NCI-H1694 (cell line): ENCODE measurements at regions not wholly inside any gene's neighbourhood (a gene's known extent, or its start where the extent isn't known, plus 50 kb on each side); places are given as distances from the start of the nearest gene placed in this dataset.

Source experiments
- DNase-seq: peaks from one replicate; lab custom pipeline; 2025; lab: John Stamatoyannopoulos, UW

DNA sequence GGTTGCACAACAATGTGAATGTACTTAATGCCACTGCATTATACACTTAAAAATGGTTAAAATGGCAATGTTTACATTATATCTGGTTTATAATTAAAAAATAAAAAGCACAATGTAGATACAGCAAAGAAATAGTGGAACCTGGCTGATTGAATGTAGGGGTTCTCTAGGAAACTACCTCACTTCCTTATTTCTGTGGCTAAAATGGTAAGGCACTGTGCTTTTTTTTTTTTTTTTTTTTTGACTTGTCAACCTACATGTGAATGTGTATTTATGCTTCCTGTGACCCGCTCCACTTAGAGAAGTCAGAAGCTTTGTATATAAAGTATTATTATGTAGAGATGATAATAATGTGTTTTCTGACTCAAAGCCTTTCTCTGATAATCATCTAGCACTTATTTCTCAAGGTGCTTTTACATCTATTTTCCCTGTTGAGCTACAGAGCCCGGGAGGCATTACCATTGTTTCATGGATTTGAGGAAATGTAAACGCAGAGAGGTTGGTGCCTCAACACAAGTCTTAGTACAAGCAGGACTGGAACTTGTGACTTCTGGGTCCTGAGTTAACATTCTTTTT is 55.0 kb downstream of the SOX4 start:
- no peak for DNase-seq

GRCh38 chr6:21653323-21653722 is 59.8 kb downstream of the SOX4 start:
- DNase-seq, result no peak

- no peak for DNase-seq
Measured at GRCh38 chr6:21653905-21654304, 60.4 kb downstream of the SOX4 start.

GRCh38 chr6:21654361-21654760 is 60.8 kb downstream of the SOX4 start:
- no peak for DNase-seq

GRCh38 chr6:21663966-21664313 is 70.4 kb downstream of the SOX4 start:
- DNase-seq, result no peak

DNA sequence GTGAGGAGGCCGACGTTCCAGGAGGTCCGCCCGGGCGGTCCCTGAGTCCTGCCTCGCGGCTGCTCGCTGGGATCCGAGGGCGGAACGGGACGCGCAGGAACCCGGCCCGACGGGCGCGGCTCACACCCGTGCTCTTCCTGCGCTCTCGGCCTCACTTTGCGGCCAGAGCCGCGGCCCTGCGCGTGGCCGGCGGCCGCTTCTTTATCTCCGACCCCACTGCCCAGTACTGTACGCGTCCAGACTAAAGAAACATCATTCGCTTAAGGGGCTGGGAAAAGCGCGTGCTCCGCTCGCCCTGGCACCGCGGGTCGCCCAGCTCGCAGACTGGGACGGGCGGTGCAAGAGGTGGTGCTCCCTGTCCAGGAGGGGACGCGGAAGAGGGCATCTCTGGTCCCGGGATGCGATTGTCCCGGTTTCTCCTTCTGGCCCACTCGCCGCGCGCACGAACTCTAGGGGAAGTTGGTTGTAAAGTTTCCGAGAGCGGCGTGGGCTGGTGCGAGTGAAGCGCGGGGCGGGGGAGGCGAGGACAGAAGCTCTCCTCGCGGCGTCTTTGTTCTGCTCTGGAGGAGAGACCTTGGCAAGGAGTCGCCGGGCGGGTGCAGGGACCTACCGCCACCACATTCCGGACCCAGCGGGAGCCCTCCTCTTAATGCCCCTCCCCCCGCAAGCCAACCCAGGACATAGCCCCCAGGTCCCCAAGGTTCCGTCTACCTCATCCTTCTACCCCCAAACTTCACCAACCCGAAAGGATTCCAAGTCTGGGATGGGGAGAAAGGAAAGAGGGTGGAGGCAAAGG is 71.0 kb downstream of the SOX4 start:
- no peak for DNase-seq

- DNase-seq, result no peak
Measured at GRCh38 chr6:21665110-21665391, 71.5 kb downstream of the SOX4 start.

DNA sequence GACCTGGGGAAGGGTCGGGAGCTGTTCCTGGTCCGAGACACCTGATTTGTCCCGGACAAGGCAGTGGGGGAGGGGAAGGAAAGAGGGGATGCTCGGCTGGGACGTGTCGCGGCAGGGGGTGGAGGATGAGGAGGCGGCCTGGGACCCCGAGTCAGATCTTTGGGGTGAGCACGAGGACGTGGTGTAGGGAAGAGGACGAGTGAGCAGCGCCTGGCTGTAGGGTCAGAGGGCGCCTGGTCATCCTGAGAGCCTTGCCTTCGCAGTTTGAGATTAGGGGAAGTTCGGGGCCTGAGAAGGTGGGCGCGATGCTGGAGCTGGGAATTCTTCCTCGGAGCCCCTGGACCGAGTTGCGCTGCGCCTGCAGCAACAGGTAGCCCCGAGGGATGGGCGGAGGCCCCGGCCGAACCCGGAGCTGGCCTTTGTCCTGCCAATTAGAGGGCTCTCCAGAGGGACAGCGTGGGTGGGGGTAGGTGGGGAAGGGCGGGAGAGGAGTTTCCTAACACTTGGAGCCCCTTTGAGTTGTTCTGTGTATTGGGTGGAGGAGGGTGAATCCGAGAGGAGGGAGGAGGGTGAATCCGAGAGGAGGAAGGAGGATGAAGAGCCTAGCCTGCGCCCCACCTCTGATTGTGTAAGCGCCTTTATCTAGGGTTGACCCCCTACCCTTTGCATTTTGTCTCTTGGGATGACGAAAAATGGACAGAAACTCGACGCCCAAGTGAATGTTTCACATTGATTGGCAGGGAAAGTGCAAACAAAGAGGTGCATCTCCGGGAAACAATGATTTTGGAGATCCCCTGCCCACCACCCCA is 72.0 kb downstream of the SOX4 start:
- DNase-seq, result no peak

DNA sequence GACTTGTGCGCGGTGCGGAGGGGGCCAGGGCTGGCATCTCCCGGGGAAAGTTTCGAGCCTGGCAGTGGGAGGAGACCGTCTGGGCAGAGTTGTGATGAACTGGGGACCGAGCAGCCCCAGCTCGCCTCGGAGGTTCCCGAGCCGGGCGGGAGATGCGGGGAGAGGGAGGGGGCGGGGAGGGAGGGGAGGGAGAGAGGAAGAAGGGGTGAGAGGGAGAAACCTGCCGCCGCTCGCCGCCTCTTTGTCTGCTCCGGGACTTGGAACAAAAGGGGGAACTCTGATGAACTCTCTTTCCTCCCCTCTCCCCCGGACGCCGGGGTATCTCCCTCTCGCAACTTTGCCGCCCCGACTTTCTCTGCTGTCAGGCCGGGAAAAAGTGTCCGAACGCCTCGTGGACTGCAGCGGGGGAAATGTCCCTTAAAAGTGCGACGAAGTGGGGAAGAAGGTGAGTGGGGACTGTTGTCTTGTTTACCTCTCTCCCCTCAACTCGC is 72.7 kb downstream of the SOX4 start:
- no peak for DNase-seq

DNA sequence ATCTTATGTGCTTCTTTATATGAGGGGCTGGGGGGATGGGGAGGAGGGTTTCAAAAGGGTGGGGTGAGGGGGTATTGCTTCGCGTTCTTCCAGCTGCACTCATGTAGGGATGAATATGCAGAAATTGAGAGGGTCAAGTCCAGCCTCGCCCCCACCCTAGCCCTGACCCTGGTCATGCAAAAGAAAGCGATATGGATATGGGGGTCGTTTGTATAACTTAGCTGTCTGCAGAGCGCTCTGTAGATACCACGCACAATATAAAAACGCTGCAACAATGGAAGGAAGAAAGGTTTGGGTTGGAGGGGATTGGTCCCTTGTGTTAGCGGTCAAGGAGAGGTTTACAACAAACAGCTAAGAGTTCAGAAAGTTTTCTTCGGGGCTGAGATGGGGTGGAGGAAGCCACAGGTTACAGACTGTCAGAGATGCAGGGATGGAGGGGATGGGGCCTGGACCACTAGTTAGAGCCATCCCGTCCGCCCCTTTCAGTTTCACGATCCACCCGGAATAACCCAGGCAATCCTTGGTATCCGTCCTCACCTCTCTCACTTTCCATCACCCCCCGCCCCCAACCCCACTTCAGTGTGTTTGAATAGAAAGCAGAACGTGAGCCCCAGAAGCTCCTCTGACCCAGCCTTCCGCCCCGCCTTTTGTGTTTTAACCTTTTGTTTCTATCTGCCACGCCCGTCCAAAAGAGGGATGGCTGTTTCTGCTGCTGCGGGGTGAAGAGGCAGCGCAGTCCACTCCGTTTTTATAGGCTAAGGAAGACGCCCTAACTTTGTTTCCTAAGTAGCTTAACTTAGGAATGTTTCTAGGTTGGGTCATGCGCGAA is 73.5 kb downstream of the SOX4 start:
- no peak for DNase-seq

DNA sequence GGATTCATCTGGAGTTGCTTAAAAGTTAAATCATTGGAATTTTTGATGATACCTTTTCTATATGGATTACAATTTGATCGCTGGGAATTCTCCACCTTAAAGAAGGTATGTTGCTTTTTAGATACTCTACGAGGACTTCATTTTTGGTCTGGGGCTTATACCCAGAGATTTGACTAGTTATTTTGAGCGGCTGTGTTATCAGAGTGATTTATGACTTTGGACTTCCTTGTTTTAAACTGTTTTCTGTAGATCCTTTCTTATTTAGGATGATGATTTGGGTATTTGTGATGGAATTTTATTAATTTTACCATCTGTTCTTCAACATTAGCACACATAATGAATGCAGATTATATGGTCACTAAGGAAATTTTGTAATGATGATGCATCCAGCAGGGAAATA is 75.2 kb downstream of the SOX4 start:
- DNase-seq, result no peak

GRCh38 chr6:21676769-21677168 is 83.2 kb downstream of the SOX4 start:
- no peak for DNase-seq

DNA sequence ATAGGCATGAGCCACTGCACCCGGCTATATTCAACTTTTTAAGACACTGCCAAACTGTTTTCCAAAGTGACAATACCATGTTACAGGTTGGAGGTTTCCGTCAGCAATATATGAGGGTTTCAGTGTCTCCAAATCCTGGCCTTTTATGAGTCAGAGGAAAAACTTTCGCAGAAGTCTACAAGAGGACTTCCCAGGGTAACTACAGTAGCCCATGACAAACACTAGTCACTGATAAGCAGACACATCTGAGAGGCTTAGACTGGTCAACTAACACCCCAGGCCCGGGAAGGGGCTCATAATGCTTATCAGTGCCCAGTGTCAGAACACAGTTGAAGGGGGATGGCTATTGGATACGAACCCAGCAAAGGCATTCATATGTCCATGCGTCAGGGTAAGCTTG is 85.4 kb downstream of the SOX4 start:
- DNase-seq, result no peak

DNA sequence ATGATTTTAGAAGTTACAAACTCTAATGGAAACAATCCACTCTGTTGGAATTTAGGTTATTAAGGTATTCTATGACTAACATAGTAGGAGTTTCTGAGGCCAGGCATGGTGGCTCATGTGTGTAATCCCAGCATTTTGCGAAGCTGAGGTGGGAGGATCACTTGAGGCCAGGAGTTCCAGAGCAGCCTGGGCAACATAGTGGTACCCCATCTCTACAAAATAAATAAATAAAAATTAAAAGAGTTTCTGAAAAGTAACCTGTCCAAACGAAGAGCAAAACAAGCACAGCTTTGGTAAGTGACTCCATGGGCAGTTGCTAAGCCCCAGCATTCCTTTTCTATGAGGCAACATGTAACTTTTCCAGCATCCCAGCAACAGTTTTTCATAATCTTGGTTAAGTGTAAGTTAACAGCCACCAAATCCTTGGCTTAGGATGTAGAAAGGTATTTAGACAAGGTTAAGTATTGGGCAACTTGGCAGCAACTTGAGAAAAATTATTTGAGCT is 86.3 kb downstream of the SOX4 start:
- no peak for DNase-seq

DNA sequence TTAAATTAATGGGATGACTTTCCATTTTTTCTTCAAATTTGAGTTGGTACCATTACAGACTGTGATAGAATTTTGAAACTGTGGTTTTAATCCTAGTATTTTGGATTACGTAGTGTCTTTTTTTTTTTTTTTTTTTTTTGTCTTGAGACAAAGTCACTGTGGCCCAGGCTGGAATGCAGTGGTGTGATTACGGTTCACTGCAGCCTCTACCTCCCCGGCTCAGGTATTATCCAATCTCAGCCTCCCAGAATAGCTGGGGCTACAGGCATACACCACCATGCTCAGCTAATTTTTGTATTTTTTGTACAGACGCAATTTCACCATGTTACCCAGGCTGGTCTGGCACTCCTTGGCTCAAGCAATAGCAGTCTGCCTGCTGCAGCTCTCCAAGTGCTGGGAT is 87.1 kb downstream of the SOX4 start:
- no peak for DNase-seq

DNA sequence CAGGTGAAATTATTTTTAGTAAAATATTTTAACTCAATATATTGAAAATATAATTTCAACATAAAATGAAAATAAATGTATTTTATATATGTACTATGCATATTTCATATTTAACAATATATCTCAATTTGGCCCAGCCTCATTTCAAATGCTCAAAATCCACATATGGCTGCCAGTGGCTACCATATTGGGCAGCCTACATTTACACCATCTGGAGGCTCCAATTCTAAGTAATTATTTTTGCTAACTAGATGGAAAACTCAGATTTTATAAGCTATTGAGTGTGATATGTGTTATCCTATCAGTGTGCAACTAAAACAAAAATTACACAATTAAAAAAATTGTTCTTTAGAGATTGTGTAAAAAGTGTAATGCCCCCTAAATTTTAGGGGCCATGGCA is 96.9 kb downstream of the SOX4 start:
- no peak for DNase-seq

GRCh38 chr6:21691685-21692346 is 98.3 kb downstream of the SOX4 start:
- DNase-seq, result no peak

GRCh38 chr6:21692721-21693120 is 99.2 kb downstream of the SOX4 start:
- no peak for DNase-seq

DNA sequence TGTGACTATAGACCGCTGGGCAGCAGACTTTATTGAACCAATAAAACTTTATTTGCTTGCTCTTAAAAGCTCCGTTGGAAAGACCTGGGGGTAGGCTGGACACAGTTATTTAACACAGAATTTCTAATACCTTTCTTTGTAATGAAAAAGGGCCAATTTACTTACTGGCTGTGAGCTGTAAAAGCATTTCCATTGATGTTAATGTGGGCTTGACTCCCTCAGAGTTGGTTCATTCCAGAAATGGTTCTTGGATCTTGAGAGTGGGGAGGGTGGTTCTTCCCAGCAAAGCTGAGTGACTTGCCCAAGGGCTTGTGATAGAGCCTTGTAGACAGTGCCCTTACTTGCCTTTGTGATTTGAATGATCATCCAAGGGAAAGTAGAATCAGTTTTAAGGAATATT is 100.6 kb downstream of the SOX4 start:
- no peak for DNase-seq

GRCh38 chr6:21707524-21708319 is 114.2 kb downstream of the SOX4 start:
- DNase-seq, result no peak

GRCh38 chr6:21708320-21708580 is 114.7 kb downstream of the SOX4 start:
- no peak for DNase-seq
